ENCODE measurements at regions not wholly inside any gene's neighbourhood (a gene's known extent, or its start where the extent isn't known, plus 50 kb on each side); places are given as distances from the start of the nearest gene placed in this dataset.

GRCh38 chr1:5743435-5744095 lies 248.7 kb downstream of the NPHP4 start:
- DNase-seq (ENCODE audit: low read depth, low spot score), result no peak
- in situ Hi-C loops (cut with HindIII; ENCODE audit: low pct_unique_long_range_greater_than_20kb, low sequenced_read_pairs), result no loop called here

GRCh38 chr1:5742801-5743200 lies 249.4 kb downstream of the NPHP4 start:
- DNase-seq (ENCODE audit: low read depth, low spot score), result no peak
- in situ Hi-C loops (cut with HindIII; ENCODE audit: low pct_unique_long_range_greater_than_20kb, low sequenced_read_pairs), result no loop called here

DNA sequence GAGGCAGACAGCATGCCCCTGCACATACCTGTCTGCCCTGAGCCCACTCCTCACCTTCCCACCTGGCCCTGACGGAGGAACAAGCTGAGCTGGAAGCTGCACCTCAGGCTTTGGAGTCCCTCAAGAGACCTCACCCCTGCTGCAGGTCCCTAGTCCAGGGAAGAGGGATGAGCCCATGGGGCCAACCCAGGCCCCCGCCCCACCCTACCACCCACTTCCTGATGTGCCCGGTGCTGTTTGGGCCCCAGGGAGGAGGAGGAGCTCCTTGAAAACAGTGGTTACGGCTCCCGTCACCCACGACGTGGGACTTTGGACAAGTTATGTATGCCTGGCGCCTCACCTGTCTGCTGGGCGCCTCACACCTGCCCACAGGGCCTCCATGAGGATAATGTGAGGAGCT lies 250.2 kb downstream of the NPHP4 start:
- in situ Hi-C loops (cut with HindIII; ENCODE audit: low pct_unique_long_range_greater_than_20kb, low sequenced_read_pairs), result no loop called here
- DNase-seq (ENCODE audit: low read depth, low spot score), result no peak

- DNase-seq (ENCODE audit: low read depth, low spot score), result no peak
- in situ Hi-C loops (cut with HindIII; ENCODE audit: low pct_unique_long_range_greater_than_20kb, low sequenced_read_pairs), result no loop called here
Measured at GRCh38 chr1:5740865-5741860, 251.1 kb downstream of the NPHP4 start.

- in situ Hi-C loops (cut with HindIII; ENCODE audit: low pct_unique_long_range_greater_than_20kb, low sequenced_read_pairs), result no loop called here
- DNase-seq (ENCODE audit: low read depth, low spot score), result no peak
Measured at GRCh38 chr1:5740450-5740849, 251.8 kb downstream of the NPHP4 start.

DNA sequence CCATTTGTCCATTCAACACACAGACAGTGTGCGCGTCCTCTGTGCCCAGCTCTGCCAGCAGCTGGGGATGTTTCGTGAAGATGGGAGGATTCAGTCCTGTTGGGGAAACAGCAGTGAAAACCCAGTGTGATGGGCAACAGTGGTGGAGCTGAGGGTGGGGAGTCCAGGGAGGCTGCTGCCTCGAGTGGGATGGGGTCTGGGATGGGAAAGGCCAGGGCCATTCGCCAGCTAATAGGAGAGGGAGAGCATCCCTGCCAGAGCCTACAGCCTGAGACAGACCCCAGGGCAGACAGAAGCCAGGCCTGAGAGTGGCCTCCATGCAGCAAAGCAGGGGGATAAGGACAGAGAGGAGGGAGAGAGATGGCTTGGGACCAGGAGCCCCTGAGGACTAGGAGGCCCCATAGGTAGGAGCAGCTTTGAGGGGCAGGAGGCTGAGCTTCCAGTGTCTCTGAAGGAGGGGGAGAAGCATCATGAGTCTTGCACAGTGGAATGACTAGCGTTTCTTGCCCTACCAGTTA lies 252.6 kb downstream of the NPHP4 start:
- in situ Hi-C loops (cut with HindIII; ENCODE audit: low pct_unique_long_range_greater_than_20kb, low sequenced_read_pairs), result no loop called here
- no peak for DNase-seq (ENCODE audit: low read depth, low spot score)

- DNase-seq (ENCODE audit: low read depth, low spot score), result no peak
- in situ Hi-C loops (cut with HindIII; ENCODE audit: low pct_unique_long_range_greater_than_20kb, low sequenced_read_pairs), result no loop called here
Measured at GRCh38 chr1:5738911-5739462, 253.2 kb downstream of the NPHP4 start.

GRCh38 chr1:5737081-5737480 lies 255.1 kb downstream of the NPHP4 start:
- in situ Hi-C loops (cut with HindIII; ENCODE audit: low pct_unique_long_range_greater_than_20kb, low sequenced_read_pairs), result no loop called here
- DNase-seq (ENCODE audit: low read depth, low spot score), result no peak

DNA sequence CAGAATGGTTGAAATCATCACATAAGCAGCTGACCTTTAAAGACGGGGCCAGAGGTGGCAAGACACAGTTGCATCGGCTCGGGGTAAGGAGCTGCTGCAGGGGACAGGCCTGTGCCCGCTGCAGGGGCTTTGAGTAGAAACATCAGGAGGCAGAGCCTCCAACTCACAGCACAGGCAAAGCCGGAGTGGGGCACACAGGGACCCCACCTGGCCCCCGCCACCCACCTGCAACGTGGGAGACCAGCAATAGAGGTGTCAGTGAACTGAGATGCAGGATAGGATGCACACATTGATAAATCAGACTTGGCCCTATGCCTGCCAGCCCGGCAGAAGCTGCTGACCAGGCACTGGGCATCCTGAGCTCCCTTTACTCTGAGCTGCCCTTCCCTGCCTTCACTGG lies 257.2 kb downstream of the NPHP4 start:
- no peak for DNase-seq (ENCODE audit: low read depth, low spot score)
- in situ Hi-C loops (cut with HindIII; ENCODE audit: low pct_unique_long_range_greater_than_20kb, low sequenced_read_pairs), result no loop called here

GRCh38 chr1:5734414-5734813 lies 257.8 kb downstream of the NPHP4 start:
- in situ Hi-C loops (cut with HindIII; ENCODE audit: low pct_unique_long_range_greater_than_20kb, low sequenced_read_pairs), result no loop called here
- DNase-seq (ENCODE audit: low read depth, low spot score), result no peak

GRCh38 chr1:5733596-5733995 lies 258.6 kb downstream of the NPHP4 start:
- in situ Hi-C loops (cut with HindIII; ENCODE audit: low pct_unique_long_range_greater_than_20kb, low sequenced_read_pairs), result no loop called here
- DNase-seq (ENCODE audit: low read depth, low spot score), result no peak

GRCh38 chr1:5731110-5731423 lies 261.2 kb downstream of the NPHP4 start:
- DNase-seq (ENCODE audit: low read depth, low spot score), result no peak
- in situ Hi-C loops (cut with HindIII; ENCODE audit: low pct_unique_long_range_greater_than_20kb, low sequenced_read_pairs), result no loop called here

- in situ Hi-C loops (cut with HindIII; ENCODE audit: low pct_unique_long_range_greater_than_20kb, low sequenced_read_pairs), result no loop called here
- DNase-seq (ENCODE audit: low read depth, low spot score), result no peak
Measured at GRCh38 chr1:5730272-5731109, 261.7 kb downstream of the NPHP4 start.

GRCh38 chr1:5729636-5730145 lies 262.5 kb downstream of the NPHP4 start:
- in situ Hi-C loops (cut with HindIII; ENCODE audit: low pct_unique_long_range_greater_than_20kb, low sequenced_read_pairs), result no loop called here
- DNase-seq (ENCODE audit: low read depth, low spot score), result no peak

GRCh38 chr1:5728663-5729355 lies 263.4 kb downstream of the NPHP4 start:
- in situ Hi-C loops (cut with HindIII; ENCODE audit: low pct_unique_long_range_greater_than_20kb, low sequenced_read_pairs), result no loop called here
- no peak for DNase-seq (ENCODE audit: low read depth, low spot score)

GRCh38 chr1:5727871-5728643 lies 264.2 kb downstream of the NPHP4 start:
- in situ Hi-C loops (cut with HindIII; ENCODE audit: low pct_unique_long_range_greater_than_20kb, low sequenced_read_pairs), result no loop called here
- no peak for DNase-seq (ENCODE audit: low read depth, low spot score)
